SK-N-SH (cell line): ENCODE measurements at regions not wholly inside any gene's neighbourhood (a gene's known extent, or its start where the extent isn't known, plus 50 kb on each side); places are given as distances from the start of the nearest gene placed in this dataset.

Source experiments
- CTCF ChIA-PET: fragments of 300-600, 350-600 bp; formaldehyde crosslinking; extraction: SDS; loops from one replicate; lab custom pipeline; 2021; lab: Yijun Ruan, JAX
- POLR2A ChIA-PET: fragments of 350-600 bp; sonication (Branson Sonifier 250); formaldehyde crosslinking; extraction: SDS; loops from one replicate; lab custom pipeline; 2020; ENCODE audit warnings: antibody characterized with exemption, inconsistent platforms; lab: Yijun Ruan, JAX
- DNase-seq: peaks from one replicate; pipeline ENCODE4 v3.0.0; 2012
- H2AFZ ChIP-seq: fragments of 200-600 bp; sonication (generic); 2 replicates; pipeline ENCODE4 v1.8.1; 2016; ENCODE audit warnings: antibody characterized with exemption, mild to moderate bottlenecking, low read depth
- H3F3A ChIP-seq: fragments of 200-600 bp; sonication (generic); replicated peaks from 2 replicates; pipeline ENCODE3; 2016; ENCODE audit warnings: antibody characterized with exemption, mild to moderate bottlenecking; ENCODE audit not compliant: insufficient read depth
- H3K27ac ChIP-seq, 2 experiments: fragments of 200-500 bp in 1 of 2; fragments of 200-600 bp in 1 of 2; sonication (Bioruptor generic) in 1 of 2; sonication (generic), shearing (Covaris generic) in 1 of 2; 2 replicates each; pipeline versions ENCODE4 v1.5.1 to v1.6.1; 2014 to 2016; ENCODE audit warnings: low read depth in 2 of 2, inconsistent platforms in 1 of 2, low read length in 1 of 2, mild to moderate bottlenecking in 1 of 2, mixed read lengths in 1 of 2
- H3K27me3 ChIP-seq: fragments of 200-600 bp; sonication (generic), shearing (Covaris generic); 2 replicates; pipeline ENCODE4 v1.6.1; 2016; ENCODE audit warnings: mixed run types; ENCODE audit not compliant: insufficient read depth
- H3K36me3 ChIP-seq, 2 experiments: fragments of 200-500 bp in 1 of 2; fragments of 200-600 bp in 1 of 2; sonication (Bioruptor generic) in 1 of 2; sonication (generic) in 1 of 2; replicated peaks in 1 of 2; 2 replicates each; pipeline versions ENCODE3 to v1.5.1; 2014 to 2016; ENCODE audit warnings: low read length in 1 of 2, mild to moderate bottlenecking in 1 of 2; ENCODE audit not compliant: insufficient read depth in 2 of 2, control insufficient read depth in 1 of 2
- H3K4me1 ChIP-seq, 2 experiments: fragments of 200-500 bp in 1 of 2; fragments of 200-600 bp in 1 of 2; sonication (Bioruptor generic) in 1 of 2; sonication (generic), shearing (Covaris generic) in 1 of 2; 2 replicates each; pipeline versions ENCODE4 v1.5.1 to v1.6.1; 2014 to 2016; ENCODE audit warnings: low read depth in 1 of 2, low read length in 1 of 2, mixed run types in 1 of 2; ENCODE audit not compliant: insufficient read depth in 2 of 2, control insufficient read depth in 1 of 2
- H3K4me2 ChIP-seq: fragments of 200-600 bp; sonication (generic), shearing (Covaris generic); 2 replicates; pipeline ENCODE4 v1.6.1; 2017; ENCODE audit warnings: mixed run types
- H3K4me3 ChIP-seq, 2 experiments: fragments of 200-500 bp in 1 of 2; fragments of 200-600 bp in 1 of 2; sonication (Bioruptor generic) in 1 of 2; sonication (generic), shearing (Covaris generic) in 1 of 2; 2 replicates each; pipeline versions ENCODE4 v1.5.1 to v1.8.1; 2014 to 2016; ENCODE audit warnings: low read depth in 2 of 2, inconsistent platforms in 1 of 2, low read length in 1 of 2, mild to moderate bottlenecking in 1 of 2, mixed read lengths in 1 of 2, moderate library complexity in 1 of 2
- H3K79me2 ChIP-seq: fragments of 200-600 bp; sonication (generic); 2 replicates; pipeline ENCODE4 v1.8.1; 2017; ENCODE audit warnings: mild to moderate bottlenecking; ENCODE audit not compliant: insufficient read depth
- H3K9ac ChIP-seq: fragments of 200-600 bp; sonication (generic); 2 replicates; pipeline ENCODE4 v1.6.1; 2017; ENCODE audit warnings: mixed run types
- H3K9me2 ChIP-seq: fragments of 200-600 bp; sonication (generic); 2 replicates; pipeline ENCODE4 v1.6.1; 2017; ENCODE audit warnings: mixed run types
- H3K9me3 ChIP-seq: fragments of 200-600 bp; sonication (generic); 2 replicates; pipeline ENCODE4 v1.6.1; 2017; ENCODE audit warnings: mixed run types, mild to moderate bottlenecking, moderate library complexity
- H4K20me1 ChIP-seq: fragments of 200-600 bp; sonication (generic); 2 replicates; pipeline ENCODE4 v1.6.1; 2017; ENCODE audit warnings: mild to moderate bottlenecking, mixed run types; ENCODE audit not compliant: insufficient read depth
- CHD2 ChIP-seq: fragments of 150-350 bp; IDR thresholded peaks from 2 replicates; pipeline ENCODE4 v1.6.1; 2018; ENCODE audit warnings: low read length; ENCODE audit not compliant: partially characterized antibody
- EP300 ChIP-seq, 2 experiments: IDR thresholded peaks; 2 replicates each; pipeline versions ENCODE4 v1.4.0 to v1.6.1; 2012; ENCODE audit warnings: borderline replicate concordance in 1 of 2, low read depth in 1 of 2, low read length in 1 of 2
- EZH2phosphoT487 ChIP-seq: fragments of 200-600 bp; sonication (generic); IDR thresholded peaks from 2 replicates; pipeline ENCODE4 v1.6.1; 2017; ENCODE audit warnings: low read depth, mixed run types, mild to moderate bottlenecking, antibody characterized with exemption, moderate library complexity, borderline replicate concordance
- FOXJ3 ChIP-seq: sonication (generic); formaldehyde crosslinking; IDR thresholded peaks from 2 replicates; pipeline ENCODE4 v1.5.1; 2020; ENCODE audit warnings: mild to moderate bottlenecking, missing genetic modification reagents
- FOXM1 ChIP-seq: IDR thresholded peaks from 2 replicates; pipeline ENCODE4 v1.4.0; 2012; ENCODE audit warnings: low read depth, mild to moderate bottlenecking
- GABPA ChIP-seq: IDR thresholded peaks from 2 replicates; pipeline ENCODE4 v1.4.0; 2012; ENCODE audit warnings: low read depth, mild to moderate bottlenecking
- MAX ChIP-seq: IDR thresholded peaks from 2 replicates; pipeline ENCODE4 v1.4.0; 2012; ENCODE audit warnings: low read depth
- MEF2A ChIP-seq: IDR thresholded peaks from 2 replicates; pipeline ENCODE4 v1.4.0; 2012; ENCODE audit warnings: low read depth, borderline replicate concordance
- NRF1 ChIP-seq: IDR thresholded peaks from 2 replicates; pipeline ENCODE4 v1.6.1; 2012; ENCODE audit warnings: low read depth, mild to moderate bottlenecking, low read length
- PBX3 ChIP-seq: IDR thresholded peaks from 2 replicates; pipeline ENCODE4; 2012
- RAD21 ChIP-seq: IDR thresholded peaks from 2 replicates; pipeline ENCODE4 v1.6.1; 2012; ENCODE audit warnings: mild to moderate bottlenecking, low read length
- RXRA ChIP-seq: IDR thresholded peaks from 2 replicates; pipeline ENCODE4 v1.4.0; 2012; ENCODE audit warnings: low read depth, mild to moderate bottlenecking, borderline replicate concordance
- SMC3 ChIP-seq: IDR thresholded peaks from 2 replicates; pipeline ENCODE4 v1.6.1; 2012; ENCODE audit warnings: low read depth, low read length, improper control_type of control experiment
- TAF1 ChIP-seq: IDR thresholded peaks from 2 replicates; pipeline ENCODE4 v1.6.1; 2012; ENCODE audit warnings: low read depth, mild to moderate bottlenecking, low read length, moderate library complexity, borderline replicate concordance
- TCF12 ChIP-seq: IDR thresholded peaks from 2 replicates; pipeline ENCODE4 v1.4.0; 2012
- TEAD4 ChIP-seq: IDR thresholded peaks from 2 replicates; pipeline ENCODE4 v1.4.0; 2012; ENCODE audit warnings: mild to moderate bottlenecking, borderline replicate concordance; ENCODE audit not compliant: insufficient read depth
- USF2 ChIP-seq: fragments of 150-350 bp; IDR thresholded peaks from 2 replicates; pipeline ENCODE4 v1.6.1; 2017; ENCODE audit warnings: antibody characterized with exemption, low read length, low read depth, borderline replicate concordance
- WGBS: methylation state at CpG from one replicate; pipeline ENCODE4 v1.1.6; 2017; ENCODE audit warnings: low lambda C conversion rate; 5-methylcytosine and 5-hydroxymethylcytosine counted together
- TF ChIP-seq, protein P1 (sequence below): IDR thresholded peaks from 2 replicates; pipeline ENCODE4 v1.4.0; 2012; ENCODE audit warnings: low read depth, borderline replicate concordance
- TF ChIP-seq, protein P2 (sequence below): fragments of 200-600 bp; sonication (generic); IDR thresholded peaks from 2 replicates; pipeline ENCODE4 v1.6.1; 2017; ENCODE audit warnings: antibody characterized with exemption, mild to moderate bottlenecking, moderate library complexity

GRCh38 chr6:88454658-88455057, 288.5 kb upstream of the CNR1 start (continued):
- TF ChIP-seq, protein P1, sequence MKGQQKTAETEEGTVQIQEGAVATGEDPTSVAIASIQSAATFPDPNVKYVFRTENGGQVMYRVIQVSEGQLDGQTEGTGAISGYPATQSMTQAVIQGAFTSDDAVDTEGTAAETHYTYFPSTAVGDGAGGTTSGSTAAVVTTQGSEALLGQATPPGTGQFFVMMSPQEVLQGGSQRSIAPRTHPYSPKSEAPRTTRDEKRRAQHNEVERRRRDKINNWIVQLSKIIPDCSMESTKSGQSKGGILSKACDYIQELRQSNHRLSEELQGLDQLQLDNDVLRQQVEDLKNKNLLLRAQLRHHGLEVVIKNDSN: no peak
- TF ChIP-seq GABPA: no peak

- Histone ChIP-seq H3K9ac (no peak overlapping the region), H3K36me3 (no peaks in the 10 kb centered on the region), H3K9me3 (no peaks in the 10 kb centered on the region), H2AFZ (no peak overlapping the region), H3K9me2 (no peaks in the 10 kb centered on the region), H3K27ac (no peak overlapping the region), H3K79me2 (no peaks in the 10 kb centered on the region), H3K4me2 (no peak overlapping the region), H3K27me3 (no peaks in the 10 kb centered on the region), H4K20me1 (no peaks in the 10 kb centered on the region), H3K4me1 (no peaks in the 10 kb centered on the region), H3K4me3 (no peak overlapping the region), H3F3A (no peaks in the 10 kb centered on the region)
- ChIA-PET POLR2A (no interaction called here), CTCF (no interaction called here)
- no peak for TF ChIP-seq GABPA
- TF ChIP-seq EP300 (IDR thresholded peaks at IDR 0.05; ENCODE audit: borderline replicate concordance in 1 of 2, low read depth in 1 of 2, low read length in 1 of 2): no peak
- no peak for TF ChIP-seq NRF1
- TF ChIP-seq USF2: no peak
- 44% methylated on average over 3 of the region's 3 CpGs for WGBS
- no peak for DNase-seq
These were observed 283.6 kb upstream of the CNR1 start for GRCh38 chr6:88449770-88450169.

DNA sequence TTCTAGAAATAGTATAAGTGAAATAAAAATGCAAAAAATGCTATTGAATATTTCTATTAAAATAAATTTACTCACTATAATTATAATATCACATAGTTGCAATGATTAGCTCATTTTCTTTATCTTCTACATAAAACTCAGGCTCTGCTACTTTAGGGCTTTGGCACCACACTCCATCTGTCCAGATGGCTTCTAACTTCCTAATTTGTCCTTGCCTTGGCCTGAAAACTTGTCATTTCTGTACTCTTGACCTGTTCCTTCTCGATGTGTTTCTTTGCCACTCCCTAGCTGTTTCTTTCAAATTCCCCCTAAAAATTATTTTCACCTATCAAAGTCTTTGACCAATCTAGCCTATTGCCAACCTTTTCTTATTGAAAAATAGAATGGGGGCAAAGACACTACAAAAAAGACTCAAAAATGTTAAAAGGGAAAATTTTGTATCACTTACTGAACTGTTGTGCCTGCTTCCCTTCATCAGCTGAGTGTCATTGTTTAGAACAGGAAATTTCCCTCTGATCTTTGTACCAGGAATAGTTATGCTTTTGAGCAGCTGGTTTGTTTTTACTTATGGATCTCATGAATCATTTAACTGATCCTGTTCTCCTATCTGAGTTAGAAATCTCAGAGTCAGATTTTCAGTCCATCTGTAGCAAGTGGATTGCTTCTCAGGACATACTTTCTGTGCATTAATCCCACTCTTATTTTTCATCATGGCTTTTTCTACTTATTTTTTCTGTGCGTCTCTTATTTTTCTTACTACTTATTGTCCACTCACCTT, 279.2 kb upstream of the CNR1 start:
- H3K36me3 ChIP-seq: no peaks in the 10 kb centered on the region
- no peaks in the 10 kb centered on the region for H4K20me1 ChIP-seq
- no peak overlapping the region for H3K4me2 ChIP-seq
- H3K4me1 ChIP-seq: no peaks in the 10 kb centered on the region
- no peak overlapping the region for H3K9ac ChIP-seq
- H3F3A ChIP-seq: no peaks in the 10 kb centered on the region
- H3K79me2 ChIP-seq: no peaks in the 10 kb centered on the region
- no peak for DNase-seq
- H3K9me2 ChIP-seq: no peaks in the 10 kb centered on the region
- 37% methylated on average over 2 of the region's 2 CpGs for WGBS
- ChIA-PET CTCF (interaction anchor here (0.9 kb wide), 1 partner anchor 38 kb away, joined by 3 read pairs; no protein-coding TSS in a partner anchor), POLR2A (no interaction called here)
- H3K27ac ChIP-seq: no peak overlapping the region
- no peak overlapping the region for H2AFZ ChIP-seq
- H3K4me3 ChIP-seq: no peak overlapping the region
- H3K27me3 ChIP-seq: no peaks in the 10 kb centered on the region
- no peaks in the 10 kb centered on the region for H3K9me3 ChIP-seq
- TF ChIP-seq FOXM1 (no peak), PBX3 (no peak), FOXJ3 (no peak), MAX (no peak), SMC3 (no peak), EZH2phosphoT487 (no peak), RXRA (no peak), TEAD4 (no peak), NRF1 (no peak), CHD2 (no peak), TCF12 (no peak), MEF2A (no peak), TAF1 (no peak), EP300 (IDR thresholded peaks at IDR 0.05; ENCODE audit: borderline replicate concordance in 1 of 2, low read depth in 1 of 2, low read length in 1 of 2) (no peak), RAD21 (no peak)
- TF ChIP-seq, protein P1: no peak
- TF ChIP-seq, protein P2, sequence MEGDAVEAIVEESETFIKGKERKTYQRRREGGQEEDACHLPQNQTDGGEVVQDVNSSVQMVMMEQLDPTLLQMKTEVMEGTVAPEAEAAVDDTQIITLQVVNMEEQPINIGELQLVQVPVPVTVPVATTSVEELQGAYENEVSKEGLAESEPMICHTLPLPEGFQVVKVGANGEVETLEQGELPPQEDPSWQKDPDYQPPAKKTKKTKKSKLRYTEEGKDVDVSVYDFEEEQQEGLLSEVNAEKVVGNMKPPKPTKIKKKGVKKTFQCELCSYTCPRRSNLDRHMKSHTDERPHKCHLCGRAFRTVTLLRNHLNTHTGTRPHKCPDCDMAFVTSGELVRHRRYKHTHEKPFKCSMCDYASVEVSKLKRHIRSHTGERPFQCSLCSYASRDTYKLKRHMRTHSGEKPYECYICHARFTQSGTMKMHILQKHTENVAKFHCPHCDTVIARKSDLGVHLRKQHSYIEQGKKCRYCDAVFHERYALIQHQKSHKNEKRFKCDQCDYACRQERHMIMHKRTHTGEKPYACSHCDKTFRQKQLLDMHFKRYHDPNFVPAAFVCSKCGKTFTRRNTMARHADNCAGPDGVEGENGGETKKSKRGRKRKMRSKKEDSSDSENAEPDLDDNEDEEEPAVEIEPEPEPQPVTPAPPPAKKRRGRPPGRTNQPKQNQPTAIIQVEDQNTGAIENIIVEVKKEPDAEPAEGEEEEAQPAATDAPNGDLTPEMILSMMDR: no peak
